Astrocyte (in vitro differentiated cells and primary cell): ENCODE measurements at regions not wholly inside any gene's neighbourhood (a gene's known extent, or its start where the extent isn't known, plus 50 kb on each side); places are given as distances from the start of the nearest gene placed in this dataset.

Experiments used
- DNase-seq: peaks from one replicate; pipeline ENCODE4 v3.0.0-alpha.2; 2010; ENCODE audit warnings: low read depth
- FAIRE-seq: peaks from 2 replicates; lab custom pipeline; 2011; peaks lifted over from hg19 to GRCh38; lab: Jason Lieb, UNC
- H2AFZ ChIP-seq: 2 replicates; pipeline ENCODE4 v1.6.0; 2012; ENCODE audit warnings: low read depth, low read length, inconsistent platforms
- H3K27ac ChIP-seq: 2 replicates; pipeline ENCODE4 v1.5.1; 2011; ENCODE audit warnings: low read depth, low read length, inconsistent platforms
- H3K27me3 ChIP-seq: 2 replicates; pipeline ENCODE4 v1.6.0; 2011; ENCODE audit warnings: low read length, inconsistent platforms; ENCODE audit not compliant: insufficient read depth
- H3K36me3 ChIP-seq: 2 replicates; pipeline ENCODE4 v1.5.1; 2011; ENCODE audit warnings: low read length, inconsistent platforms; ENCODE audit not compliant: insufficient read depth
- H3K4me1 ChIP-seq: 2 replicates; pipeline ENCODE4 v1.5.1; 2011; ENCODE audit warnings: low read length, inconsistent platforms; ENCODE audit not compliant: insufficient read depth
- H3K4me2 ChIP-seq: 2 replicates; pipeline ENCODE4 v1.6.0; 2012; ENCODE audit warnings: low read length, inconsistent platforms
- H3K4me3 ChIP-seq: 2 replicates; pipeline ENCODE4 v1.5.1; 2011; ENCODE audit warnings: low read depth, mild to moderate bottlenecking, low read length, inconsistent platforms; ENCODE audit not compliant: insufficient read depth
- H3K79me2 ChIP-seq: 2 replicates; pipeline ENCODE4 v1.6.0; 2012; ENCODE audit warnings: mild to moderate bottlenecking, low read length, inconsistent platforms; ENCODE audit not compliant: insufficient read depth
- H3K9ac ChIP-seq: 2 replicates; pipeline ENCODE4 v1.6.0; 2012; ENCODE audit warnings: mild to moderate bottlenecking, low read length, inconsistent platforms
- H3K9me3 ChIP-seq: 2 replicates; pipeline ENCODE4 v1.5.1; 2012; ENCODE audit warnings: low read depth, mild to moderate bottlenecking, low read length, inconsistent platforms; ENCODE audit not compliant: insufficient read depth
- H4K20me1 ChIP-seq: 2 replicates; pipeline ENCODE4 v1.6.0; 2012; ENCODE audit warnings: low read length, inconsistent platforms; ENCODE audit not compliant: insufficient read depth
- H3K27ac Mint-ChIP-seq: one replicate; pipeline ENCODE4 v1.8.0; 2021; ENCODE audit warnings: mild to moderate bottlenecking, mixed read lengths; ENCODE audit not compliant: unreplicated experiment
- H3K27me3 Mint-ChIP-seq: one replicate; pipeline ENCODE4 v1.8.0; 2021; ENCODE audit warnings: low read depth, mixed read lengths; ENCODE audit not compliant: unreplicated experiment
- H3K36me3 Mint-ChIP-seq: one replicate; pipeline ENCODE4 v1.8.0; 2021; ENCODE audit warnings: low read depth, mixed read lengths; ENCODE audit not compliant: unreplicated experiment
- H3K4me1 Mint-ChIP-seq: one replicate; pipeline ENCODE4 v1.8.0; 2021; ENCODE audit warnings: low read depth, mixed read lengths; ENCODE audit not compliant: unreplicated experiment
- H3K4me3 Mint-ChIP-seq: one replicate; pipeline ENCODE4 v1.8.0; 2021; ENCODE audit warnings: mild to moderate bottlenecking, moderate library complexity, mixed read lengths; ENCODE audit not compliant: unreplicated experiment
- H3K9me3 Mint-ChIP-seq: one replicate; pipeline ENCODE4 v1.8.0; 2021; ENCODE audit warnings: mild to moderate bottlenecking, mixed read lengths; ENCODE audit not compliant: unreplicated experiment
- EZH2 ChIP-seq: IDR thresholded peaks from 2 replicates; pipeline ENCODE4 v1.6.1; 2012; ENCODE audit warnings: mild to moderate bottlenecking, low read length, inconsistent platforms; ENCODE audit not compliant: insufficient read depth
- TF ChIP-seq, protein P1 (sequence below): IDR thresholded peaks from 2 replicates; pipeline ENCODE4 v1.5.1; 2011; ENCODE audit warnings: low read depth, mild to moderate bottlenecking, inconsistent platforms, low read length, moderate library complexity; ENCODE audit not compliant: insufficient read depth

DNA sequence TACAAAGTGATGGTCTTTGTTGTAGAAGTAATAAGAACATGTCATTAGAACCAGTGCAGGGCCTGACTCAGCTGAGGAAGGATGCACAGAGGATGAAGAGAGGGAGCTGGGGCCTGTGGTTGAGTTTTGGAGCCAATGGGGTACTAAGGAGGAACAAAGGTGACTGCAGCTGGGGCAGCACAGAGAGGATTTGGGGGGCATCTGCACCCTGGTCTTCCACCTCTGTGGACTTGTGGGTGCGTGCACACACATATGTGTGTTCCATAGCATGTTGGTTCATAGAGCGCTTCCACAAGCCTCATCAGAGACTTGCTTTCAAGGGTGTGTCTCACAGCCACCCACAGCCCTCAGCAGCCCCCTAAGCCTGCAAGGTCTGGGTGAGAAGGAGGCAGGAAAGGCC is 650.3 kb upstream of the MGMT start:
- no peaks in the 10 kb centered on the region for H3K9me3 Mint-ChIP-seq
- DNase-seq = no peak
- H3K27me3 Mint-ChIP-seq = peaks cover 40% of the 10 kb centered on the region
- no peaks in the 10 kb centered on the region for H3K4me1 ChIP-seq
- no peak for FAIRE-seq
- H3K4me3 ChIP-seq = no peak overlapping the region
- H3K9me3 ChIP-seq = no peaks in the 10 kb centered on the region
- H2AFZ ChIP-seq = no peak overlapping the region
- H3K9ac ChIP-seq = no peak overlapping the region
- no peaks in the 10 kb centered on the region for H3K36me3 Mint-ChIP-seq
- no peaks in the 10 kb centered on the region for H3K36me3 ChIP-seq
- no peak overlapping the region for H3K4me3 Mint-ChIP-seq
- no peaks in the 10 kb centered on the region for H3K27me3 ChIP-seq
- no peaks in the 10 kb centered on the region for H3K4me1 Mint-ChIP-seq
- no peak overlapping the region for H3K27ac Mint-ChIP-seq
- no peak overlapping the region for H3K4me2 ChIP-seq
- H3K79me2 ChIP-seq = no peaks in the 10 kb centered on the region
- TF ChIP-seq, protein P1, sequence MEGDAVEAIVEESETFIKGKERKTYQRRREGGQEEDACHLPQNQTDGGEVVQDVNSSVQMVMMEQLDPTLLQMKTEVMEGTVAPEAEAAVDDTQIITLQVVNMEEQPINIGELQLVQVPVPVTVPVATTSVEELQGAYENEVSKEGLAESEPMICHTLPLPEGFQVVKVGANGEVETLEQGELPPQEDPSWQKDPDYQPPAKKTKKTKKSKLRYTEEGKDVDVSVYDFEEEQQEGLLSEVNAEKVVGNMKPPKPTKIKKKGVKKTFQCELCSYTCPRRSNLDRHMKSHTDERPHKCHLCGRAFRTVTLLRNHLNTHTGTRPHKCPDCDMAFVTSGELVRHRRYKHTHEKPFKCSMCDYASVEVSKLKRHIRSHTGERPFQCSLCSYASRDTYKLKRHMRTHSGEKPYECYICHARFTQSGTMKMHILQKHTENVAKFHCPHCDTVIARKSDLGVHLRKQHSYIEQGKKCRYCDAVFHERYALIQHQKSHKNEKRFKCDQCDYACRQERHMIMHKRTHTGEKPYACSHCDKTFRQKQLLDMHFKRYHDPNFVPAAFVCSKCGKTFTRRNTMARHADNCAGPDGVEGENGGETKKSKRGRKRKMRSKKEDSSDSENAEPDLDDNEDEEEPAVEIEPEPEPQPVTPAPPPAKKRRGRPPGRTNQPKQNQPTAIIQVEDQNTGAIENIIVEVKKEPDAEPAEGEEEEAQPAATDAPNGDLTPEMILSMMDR = no peak
- TF ChIP-seq EZH2 = no peak
- H4K20me1 ChIP-seq = no peaks in the 10 kb centered on the region
- H3K27ac ChIP-seq = no peak overlapping the region

DNA sequence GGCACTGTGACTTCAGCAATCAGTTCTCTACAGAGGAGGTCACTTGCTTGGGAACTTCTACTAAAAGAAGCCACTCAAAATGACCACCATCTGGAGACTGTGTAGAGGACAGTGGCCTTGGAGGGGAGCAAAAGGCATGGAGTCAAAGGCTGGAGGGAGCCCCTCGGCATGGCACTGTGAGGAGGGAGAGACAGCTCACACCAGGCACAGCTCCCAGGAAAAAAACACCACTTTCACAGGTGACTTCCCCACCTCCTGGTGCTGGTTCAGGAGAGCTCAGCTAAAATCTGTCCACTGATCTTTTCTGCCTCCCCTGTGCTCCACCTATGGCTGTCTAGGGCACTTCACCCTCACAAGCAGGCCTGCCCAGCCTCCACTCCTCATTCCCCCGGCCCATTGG is 649.4 kb upstream of the MGMT start:
- H3K4me3 Mint-ChIP-seq = no peak overlapping the region
- Histone ChIP-seq H3K36me3 (no peaks in the 10 kb centered on the region), H4K20me1 (no peaks in the 10 kb centered on the region), H3K4me3 (no peak overlapping the region), H3K27ac (no peak overlapping the region), H3K27me3 (no peaks in the 10 kb centered on the region), H2AFZ (no peak overlapping the region), H3K4me1 (no peaks in the 10 kb centered on the region), H3K4me2 (no peak overlapping the region), H3K9me3 (no peaks in the 10 kb centered on the region), H3K9ac (no peak overlapping the region), H3K79me2 (no peaks in the 10 kb centered on the region)
- H3K27me3 Mint-ChIP-seq = peaks cover 48% of the 10 kb centered on the region
- no peaks in the 10 kb centered on the region for H3K36me3 Mint-ChIP-seq
- DNase-seq (no peak), FAIRE-seq (no peak)
- TF ChIP-seq EZH2 = no peak
- TF ChIP-seq, protein P1 = no peak
- no peaks in the 10 kb centered on the region for H3K4me1 Mint-ChIP-seq
- H3K27ac Mint-ChIP-seq = no peak overlapping the region
- no peaks in the 10 kb centered on the region for H3K9me3 Mint-ChIP-seq

DNA sequence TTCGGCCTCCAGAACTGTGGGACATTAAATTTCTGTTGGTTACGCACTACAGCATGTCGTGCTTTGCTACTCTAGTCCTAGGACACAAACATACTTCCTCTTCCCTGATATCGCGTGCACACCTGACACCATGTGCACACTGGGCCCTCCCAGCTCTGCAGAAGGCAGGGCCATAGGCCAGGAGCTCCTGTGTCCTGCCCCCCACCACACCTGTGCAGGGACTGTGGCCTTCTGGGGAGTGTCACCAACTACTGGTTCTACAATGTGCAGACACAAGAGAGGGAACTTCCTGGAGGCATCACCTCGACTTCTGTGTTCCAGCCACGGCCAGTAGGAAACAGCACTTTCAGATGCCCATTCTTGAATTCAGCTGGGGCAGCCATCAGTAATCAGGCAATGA is 646.4 kb upstream of the MGMT start:
- no peaks in the 10 kb centered on the region for H3K4me1 ChIP-seq
- no peak overlapping the region for H3K27ac ChIP-seq
- TF ChIP-seq EZH2 = no peak
- TF ChIP-seq, protein P1 = no peak
- H3K27me3 ChIP-seq = no peaks in the 10 kb centered on the region
- FAIRE-seq (no peak), DNase-seq (no peak)
- no peaks in the 10 kb centered on the region for H3K9me3 Mint-ChIP-seq
- peaks cover 58% of the 10 kb centered on the region for H3K27me3 Mint-ChIP-seq
- H3K36me3 ChIP-seq = no peaks in the 10 kb centered on the region
- no peaks in the 10 kb centered on the region for H4K20me1 ChIP-seq
- H3K9ac ChIP-seq = no peak overlapping the region
- H3K36me3 Mint-ChIP-seq = no peaks in the 10 kb centered on the region
- H3K27ac Mint-ChIP-seq = no peak overlapping the region
- no peaks in the 10 kb centered on the region for H3K4me1 Mint-ChIP-seq
- no peak overlapping the region for H3K4me3 ChIP-seq
- H3K4me3 Mint-ChIP-seq = no peak overlapping the region
- no peak overlapping the region for H2AFZ ChIP-seq
- no peaks in the 10 kb centered on the region for H3K79me2 ChIP-seq
- no peaks in the 10 kb centered on the region for H3K9me3 ChIP-seq
- no peak overlapping the region for H3K4me2 ChIP-seq
